DOHH2 (cell line): ENCODE measurements at regions not wholly inside any gene's neighbourhood (a gene's known extent, or its start where the extent isn't known, plus 50 kb on each side); places are given as distances from the start of the nearest gene placed in this dataset.

Source experiments
- EZH2phosphoT487 ChIP-seq: fragments of 200-600 bp; sonication (generic); IDR thresholded peaks from 2 replicates; pipeline ENCODE4 v1.6.1; 2017; ENCODE audit warnings: borderline replicate concordance, mild to moderate bottlenecking, antibody characterized with exemption, low read length, moderate library complexity, mixed read lengths
- TF ChIP-seq, protein P1 (sequence below): fragments of 200-600 bp; sonication (generic); IDR thresholded peaks from one replicate; pipeline ENCODE4 v1.5.1; 2014; ENCODE audit warnings: antibody characterized with exemption, mild to moderate bottlenecking, low read depth, low read length; ENCODE audit not compliant: poor library complexity, severe bottlenecking

DNA sequence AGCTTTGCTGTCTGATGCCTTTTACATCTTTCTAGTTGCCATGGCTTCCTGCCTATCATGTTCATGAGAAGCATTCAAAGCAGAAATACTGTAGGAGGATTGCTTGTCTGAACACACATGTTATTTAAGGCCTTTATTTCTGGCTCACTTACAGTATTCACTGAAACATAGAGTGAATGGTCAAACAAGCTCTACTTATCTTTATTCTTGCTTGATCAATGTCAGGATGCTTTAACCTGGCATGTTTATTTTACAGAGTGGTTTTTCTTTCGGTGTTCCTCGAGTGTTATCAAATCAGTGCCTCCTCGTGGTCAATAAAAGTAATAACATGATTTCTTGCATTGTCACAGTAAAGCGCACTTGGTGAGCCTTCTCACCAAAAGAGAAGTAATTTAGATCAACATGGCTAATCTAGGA is 73.5 kb upstream of the PCDH17 start:
- no peak for TF ChIP-seq EZH2phosphoT487
- TF ChIP-seq, protein P1, sequence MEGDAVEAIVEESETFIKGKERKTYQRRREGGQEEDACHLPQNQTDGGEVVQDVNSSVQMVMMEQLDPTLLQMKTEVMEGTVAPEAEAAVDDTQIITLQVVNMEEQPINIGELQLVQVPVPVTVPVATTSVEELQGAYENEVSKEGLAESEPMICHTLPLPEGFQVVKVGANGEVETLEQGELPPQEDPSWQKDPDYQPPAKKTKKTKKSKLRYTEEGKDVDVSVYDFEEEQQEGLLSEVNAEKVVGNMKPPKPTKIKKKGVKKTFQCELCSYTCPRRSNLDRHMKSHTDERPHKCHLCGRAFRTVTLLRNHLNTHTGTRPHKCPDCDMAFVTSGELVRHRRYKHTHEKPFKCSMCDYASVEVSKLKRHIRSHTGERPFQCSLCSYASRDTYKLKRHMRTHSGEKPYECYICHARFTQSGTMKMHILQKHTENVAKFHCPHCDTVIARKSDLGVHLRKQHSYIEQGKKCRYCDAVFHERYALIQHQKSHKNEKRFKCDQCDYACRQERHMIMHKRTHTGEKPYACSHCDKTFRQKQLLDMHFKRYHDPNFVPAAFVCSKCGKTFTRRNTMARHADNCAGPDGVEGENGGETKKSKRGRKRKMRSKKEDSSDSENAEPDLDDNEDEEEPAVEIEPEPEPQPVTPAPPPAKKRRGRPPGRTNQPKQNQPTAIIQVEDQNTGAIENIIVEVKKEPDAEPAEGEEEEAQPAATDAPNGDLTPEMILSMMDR = peak; percentile 52
